Inferior parietal cortex (tissue), 1 donor: ENCODE measurements at regions not wholly inside any gene's neighbourhood (a gene's known extent, or its start where the extent isn't known, plus 50 kb on each side); places are given as distances from the start of the nearest gene placed in this dataset.

Source experiments
- DNase-seq: peaks from one replicate; pipeline ENCODE4 v3.0.0-alpha.2; 2016; ENCODE audit errors: extremely low spot score

- DNase-seq: no peak
Measured at GRCh38 chr4:136395212-136395722, 1137.0 kb downstream of the PCDH18 start.

GRCh38 chr4:136392576-136392975 lies 1139.7 kb downstream of the PCDH18 start:
- DNase-seq: no peak

- DNase-seq: no peak
Measured at GRCh38 chr4:136390824-136391223, 1141.5 kb downstream of the PCDH18 start.

GRCh38 chr4:136383082-136383481 lies 1149.2 kb downstream of the PCDH18 start:
- DNase-seq: no peak

- no peak for DNase-seq
Measured at GRCh38 chr4:136371231-136371630, 1161.1 kb downstream of the PCDH18 start.

GRCh38 chr4:136369073-136369472 lies 1163.2 kb downstream of the PCDH18 start:
- DNase-seq: no peak

GRCh38 chr4:136357556-136357955 lies 1174.7 kb downstream of the PCDH18 start:
- no peak for DNase-seq

- no peak for DNase-seq
Measured at GRCh38 chr4:136355970-136356369, 1176.3 kb downstream of the PCDH18 start.

GRCh38 chr4:136343340-136343739 lies 1189.0 kb downstream of the PCDH18 start:
- no peak for DNase-seq

- no peak for DNase-seq
Measured at GRCh38 chr4:136342666-136343065, 1189.6 kb downstream of the PCDH18 start.

- no peak for DNase-seq
Measured at GRCh38 chr4:136337216-136337615, 1195.1 kb downstream of the PCDH18 start.

GRCh38 chr4:136336479-136336878 lies 1195.8 kb downstream of the PCDH18 start:
- no peak for DNase-seq

GRCh38 chr4:136329042-136329662 lies 1203.1 kb downstream of the PCDH18 start:
- no peak for DNase-seq

GRCh38 chr4:136328131-136328530 lies 1204.2 kb downstream of the PCDH18 start:
- no peak for DNase-seq

GRCh38 chr4:136320465-136320813 lies 1211.9 kb downstream of the PCDH18 start:
- DNase-seq: no peak

- DNase-seq: no peak
Measured at GRCh38 chr4:136319789-136320464, 1212.4 kb downstream of the PCDH18 start.

GRCh38 chr4:136316961-136317360 lies 1215.3 kb downstream of the PCDH18 start:
- no peak for DNase-seq

- DNase-seq: no peak
Measured at GRCh38 chr4:136314686-136315085, 1217.6 kb downstream of the PCDH18 start.

GRCh38 chr4:136311774-136312173 lies 1220.5 kb downstream of the PCDH18 start:
- DNase-seq: no peak

GRCh38 chr4:136307765-136308164 lies 1224.5 kb downstream of the PCDH18 start:
- DNase-seq: no peak

- no peak for DNase-seq
Measured at GRCh38 chr4:136306361-136306760, 1225.9 kb downstream of the PCDH18 start.

- DNase-seq: peak; percentile 9
Measured at GRCh38 chr4:136302566-136302965, 1229.7 kb downstream of the PCDH18 start.

- DNase-seq: no peak
Measured at GRCh38 chr4:136301749-136302495, 1230.4 kb downstream of the PCDH18 start.
